GM19023 (cell line): ENCODE measurements at regions not wholly inside any gene's neighbourhood (a gene's known extent, or its start where the extent isn't known, plus 50 kb on each side); places are given as distances from the start of the nearest gene placed in this dataset.

ENCODE experiments used
- ATAC-seq: cut with Tn5 transposase; IDR thresholded peaks from one replicate; pipeline ENCODE4 v1.9.1; 2021; ENCODE audit warnings: mild to moderate bottlenecking, moderate library complexity; ENCODE audit not compliant: unreplicated experiment

- ATAC-seq, result peak; percentile 88
Observed at GRCh38 chr7:86949052-86949778, 110.2 kb downstream of the ELAPOR2 start.

DNA sequence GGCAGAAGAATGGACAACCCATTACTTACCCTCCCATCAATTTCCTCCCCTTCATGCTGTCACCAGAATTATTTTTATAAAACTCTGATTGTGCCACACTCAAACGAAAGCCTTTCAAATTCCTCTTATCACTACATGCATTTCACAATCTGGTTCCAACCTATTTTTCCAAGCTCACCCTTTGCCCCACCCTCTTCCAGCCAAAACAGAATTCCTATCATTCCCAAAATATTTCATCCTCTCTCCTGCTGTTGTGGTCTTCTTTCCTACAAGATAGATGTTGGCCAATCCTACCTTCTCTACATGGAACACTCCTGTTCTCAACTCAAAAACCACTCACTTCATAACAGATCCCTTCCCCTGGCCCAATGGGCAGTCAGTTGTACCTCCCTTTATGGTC is 111.5 kb downstream of the ELAPOR2 start:
- no peak for ATAC-seq

DNA sequence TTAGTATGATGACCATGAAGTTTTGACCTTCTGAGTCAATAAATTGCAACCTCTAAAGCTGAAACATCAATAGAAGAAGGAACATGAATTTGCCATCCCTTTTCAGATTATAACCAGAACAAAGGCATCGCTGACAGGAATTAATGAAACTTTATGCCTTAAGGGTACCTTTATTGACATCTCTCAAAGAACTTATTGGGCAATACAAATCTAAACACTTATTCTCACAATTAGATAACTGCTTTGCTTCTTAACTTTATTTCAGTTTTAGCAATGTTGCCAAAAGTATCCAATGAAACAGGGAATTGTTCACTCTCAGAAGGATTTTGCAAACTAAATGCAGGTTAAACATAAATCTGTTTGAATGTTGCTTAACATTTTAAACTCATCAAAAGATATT is 116.0 kb downstream of the ELAPOR2 start:
- ATAC-seq, result no peak

DNA sequence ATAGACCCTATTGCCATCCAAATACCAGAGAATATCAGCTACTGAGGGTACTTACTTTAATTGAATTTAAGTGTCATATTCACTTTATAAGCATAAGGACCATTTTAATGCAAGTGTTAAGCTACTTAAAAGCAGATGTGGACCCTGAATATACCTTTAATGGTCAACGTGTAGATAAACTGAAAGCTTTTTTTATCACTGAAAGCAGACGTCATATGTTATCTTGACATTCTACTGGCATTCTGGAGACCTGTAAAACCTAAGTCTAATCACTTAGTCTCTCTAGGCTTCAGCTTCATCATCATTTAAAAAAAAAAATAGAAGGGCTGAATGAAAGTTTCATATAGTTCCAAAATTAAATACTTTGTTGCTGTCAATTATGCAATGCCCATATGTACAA is 116.5 kb downstream of the ELAPOR2 start:
- ATAC-seq, result no peak

GRCh38 chr7:86942081-86942480 is 117.4 kb downstream of the ELAPOR2 start:
- ATAC-seq, result no peak

- no peak for ATAC-seq
Observed at GRCh38 chr7:86939197-86939814, 120.1 kb downstream of the ELAPOR2 start.

- no peak for ATAC-seq
Observed at GRCh38 chr7:86937363-86937878, 122.0 kb downstream of the ELAPOR2 start.

DNA sequence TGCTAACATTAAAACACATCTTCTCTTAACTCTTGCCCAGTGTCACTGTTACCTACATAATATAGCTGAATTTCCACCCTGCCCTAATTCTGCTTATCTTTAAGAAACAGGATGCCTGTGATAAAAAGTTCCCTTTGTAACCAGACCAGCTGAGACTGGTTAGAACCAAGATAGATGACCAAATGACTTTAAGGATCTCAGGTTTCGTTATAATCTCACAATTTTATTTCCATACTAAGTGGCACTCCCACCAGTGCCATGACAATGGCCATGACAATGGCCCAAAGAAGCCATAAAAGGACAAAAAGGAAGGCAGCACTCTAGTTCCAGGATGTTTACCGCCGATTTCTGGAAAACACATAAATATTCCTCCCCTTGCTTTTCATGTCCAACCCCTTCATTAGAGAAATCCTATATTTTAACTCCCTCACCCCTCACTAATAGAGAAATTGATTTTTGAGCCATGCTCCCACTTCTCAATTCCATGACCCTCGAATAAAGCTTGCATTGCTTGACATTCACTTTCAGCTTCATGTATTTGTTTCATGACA is 126.1 kb downstream of the ELAPOR2 start:
- no peak for ATAC-seq

DNA sequence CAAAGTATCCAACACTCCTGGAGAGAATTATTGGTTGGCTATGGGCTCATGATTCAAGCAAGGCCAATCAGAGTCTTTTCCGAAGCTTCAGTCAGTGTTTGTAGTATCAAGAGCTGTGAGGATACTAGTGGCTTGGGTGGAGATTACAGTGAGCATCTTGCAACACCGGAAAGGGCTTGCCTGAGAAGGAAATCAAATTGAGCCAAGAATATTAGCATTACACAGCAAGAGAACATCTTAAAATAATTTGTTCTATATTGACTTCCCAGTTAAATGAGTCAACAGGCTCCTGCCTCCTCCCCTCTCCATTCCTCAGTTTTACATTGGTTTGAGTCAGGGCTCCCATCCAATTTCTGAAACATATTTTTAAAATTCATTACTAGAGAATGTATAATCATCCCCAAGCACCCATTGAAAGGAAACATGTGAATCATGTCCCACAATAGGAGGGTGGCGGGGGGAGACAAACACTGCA is 127.4 kb downstream of the ELAPOR2 start:
- ATAC-seq, result no peak

DNA sequence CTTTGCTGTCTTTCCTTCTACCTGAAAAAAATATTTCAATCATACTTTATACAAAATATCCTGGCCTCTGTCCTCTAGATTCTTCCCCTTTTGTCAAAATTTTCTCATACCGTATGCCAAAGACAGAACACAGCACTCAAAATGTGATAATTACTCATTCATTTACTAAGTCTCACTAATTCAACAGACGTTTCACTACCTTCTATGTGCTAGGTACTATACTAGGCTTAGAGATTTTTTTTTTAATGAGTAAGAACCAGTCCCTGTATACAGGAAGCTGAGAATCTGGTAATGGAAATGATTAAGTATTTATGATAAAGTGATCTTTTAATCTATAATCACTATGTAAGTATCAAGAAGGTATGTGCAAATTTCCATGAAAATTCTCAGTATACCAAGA is 128.0 kb downstream of the ELAPOR2 start:
- no peak for ATAC-seq

GRCh38 chr7:86930554-86931307 is 128.7 kb downstream of the ELAPOR2 start:
- ATAC-seq, result no peak

GRCh38 chr7:86929293-86930109 is 130.0 kb downstream of the ELAPOR2 start:
- no peak for ATAC-seq

- ATAC-seq, result no peak
Observed at GRCh38 chr7:86928308-86928707, 131.1 kb downstream of the ELAPOR2 start.

GRCh38 chr7:86926732-86927131 is 132.7 kb downstream of the ELAPOR2 start:
- ATAC-seq, result peak; percentile 48

DNA sequence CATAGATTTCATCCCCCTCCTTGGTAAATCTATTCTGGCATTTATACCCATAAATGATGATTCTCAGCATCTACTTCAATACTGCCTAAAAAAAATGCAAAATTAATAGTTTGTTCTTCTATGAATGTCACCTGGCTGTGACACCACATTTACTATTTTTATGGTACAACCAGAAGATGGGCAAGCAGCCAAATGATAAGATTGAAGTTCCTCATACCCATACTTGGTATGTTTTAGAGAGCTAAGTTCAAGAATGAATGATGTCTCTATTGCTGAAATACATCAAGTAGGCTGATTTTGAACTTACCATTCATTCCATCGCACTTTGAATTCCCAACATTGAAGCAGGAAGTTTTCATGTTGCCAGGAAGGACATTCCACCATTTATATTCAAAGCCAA is 134.2 kb downstream of the ELAPOR2 start:
- no peak for ATAC-seq

GRCh38 chr7:86923527-86923926 is 135.9 kb downstream of the ELAPOR2 start:
- ATAC-seq, result no peak

DNA sequence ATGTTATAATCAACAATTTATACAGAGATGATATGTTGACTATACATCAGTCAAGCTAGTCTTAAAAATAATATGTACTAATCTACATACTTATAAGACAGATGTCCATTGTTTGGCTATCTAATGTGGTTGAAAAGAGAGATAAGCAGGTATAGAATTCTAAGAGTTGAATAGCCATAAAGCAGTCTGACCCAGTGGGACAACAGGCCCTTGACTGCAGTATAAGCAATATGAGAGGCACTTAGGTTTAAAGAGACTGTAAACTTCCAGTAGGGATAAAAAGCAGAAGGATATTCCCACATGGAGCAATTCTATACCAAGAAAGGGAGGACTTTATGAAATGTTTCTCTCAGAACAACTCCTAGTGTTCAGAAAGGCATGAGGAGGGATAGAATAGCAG is 139.3 kb downstream of the ELAPOR2 start:
- no peak for ATAC-seq

DNA sequence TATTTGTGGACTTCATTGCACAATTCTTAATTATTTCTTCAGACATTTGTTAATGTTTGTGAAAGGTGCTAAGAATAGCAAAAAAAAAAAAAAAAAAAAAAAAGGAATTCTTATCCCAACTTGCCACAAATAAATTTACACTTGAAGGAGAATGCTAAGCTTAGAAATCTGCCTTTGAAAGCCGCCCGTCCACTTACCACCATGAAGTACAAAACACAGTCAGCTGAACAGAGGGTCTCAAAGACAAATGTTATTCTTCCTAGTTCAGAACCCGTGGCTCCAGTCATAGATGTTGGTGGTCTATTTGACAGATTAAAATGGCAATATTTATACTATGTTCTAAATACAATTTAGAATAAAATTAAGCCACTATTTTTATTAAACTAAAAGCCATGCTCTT is 141.2 kb downstream of the ELAPOR2 start:
- ATAC-seq, result no peak

GRCh38 chr7:86916277-86916825 is 143.1 kb downstream of the ELAPOR2 start:
- no peak for ATAC-seq

- ATAC-seq, result no peak
Observed at GRCh38 chr7:86914551-86914950, 144.9 kb downstream of the ELAPOR2 start.
